HCT116 (cell line): ENCODE measurements at regions not wholly inside any gene's neighbourhood (a gene's known extent, or its start where the extent isn't known, plus 50 kb on each side); places are given as distances from the start of the nearest gene placed in this dataset.
"Not testable (repeated sequence)": the region's sequence is repeated elsewhere in the genome, so short reads cannot be mapped to it uniquely, and the experiment has no call there.

Experiments used
- ATAC-seq: fragments of 200-7000 bp; cut with Tn5 transposase; 2 replicates; pipeline ENCODE4 v1.9.1; 2020; ENCODE audit warnings: mild to moderate bottlenecking, moderate library complexity
- BruUV-seq: library from RNA; stranded (reverse); fragments of 400-500 nt; replicated peaks from 2 replicates; lab custom pipeline; 2021; lab: Mats Ljungman, UMichigan
- CTCF ChIA-PET: fragments of 300-600 bp; sonication (Branson Sonifier 250); formaldehyde crosslinking; loops from one replicate; lab custom pipeline; 2021; ENCODE audit warnings: antibody characterized with exemption; lab: Charles Lee
- POLR2A ChIA-PET: fragments of 300-600, 350-600 bp; sonication (Branson Sonifier 250); formaldehyde crosslinking; loops from one replicate; lab custom pipeline; 2021; ENCODE audit warnings: antibody characterized with exemption; lab: Charles Lee
- RAD21 ChIA-PET, 2 experiments: fragments of 300-600 bp; sonication (Branson Sonifier 250); formaldehyde crosslinking; loops; one replicate each; lab custom pipeline; 2023; ENCODE audit warnings: low total read pairs in 2 of 2; ENCODE audit not compliant: uncharacterized antibody in 2 of 2, unreplicated experiment in 2 of 2, low non-redundant PET in 1 of 2; lab: Charles Lee
- DNase-seq: peaks from one replicate; pipeline ENCODE4 v3.0.0-alpha.2; 2010; ENCODE audit warnings: low read depth, low spot score
- H2AFZ ChIP-seq: fragments of 200-600 bp; shearing (Covaris generic), sonication (generic); 2 replicates; pipeline ENCODE4 v1.6.1; 2017; ENCODE audit warnings: low read depth, mixed run types, mixed read lengths, antibody characterized with exemption, low read length; ENCODE audit not compliant: poor library complexity, severe bottlenecking
- H3K27ac ChIP-seq: 2 replicates; pipeline ENCODE4 v1.5.1; 2012; ENCODE audit warnings: low read depth, low read length
- H3K27me3 ChIP-seq: fragments of 200-600 bp; sonication (generic); 2 replicates; pipeline ENCODE4 v1.6.1; 2016; ENCODE audit warnings: mixed run types, low read length, mixed read lengths; ENCODE audit not compliant: insufficient read depth
- H3K36me3 ChIP-seq, 2 experiments: fragments of 200-500 bp in 1 of 2; fragments of 200-600 bp in 1 of 2; sonication (Bioruptor generic) in 1 of 2; sonication (generic) in 1 of 2; 2 replicates each; pipeline versions ENCODE4 v1.5.1 to v1.6.1; 2014 to 2016; ENCODE audit warnings: low read length in 2 of 2, inconsistent platforms in 1 of 2, mixed read lengths in 1 of 2, mixed run types in 1 of 2; ENCODE audit not compliant: insufficient read depth in 2 of 2, control insufficient read depth in 1 of 2
- H3K4me1 ChIP-seq, 2 experiments: fragments of 200-600 bp in 1 of 2; sonication (generic) in 1 of 2; 2 replicates each; pipeline versions ENCODE4 v1.5.1 to v1.6.1; 2012 to 2017; ENCODE audit warnings: low read length in 2 of 2, inconsistent platforms in 1 of 2, mild to moderate bottlenecking in 1 of 2, mixed read lengths in 1 of 2, mixed run types in 1 of 2, moderate library complexity in 1 of 2; ENCODE audit not compliant: insufficient read depth in 2 of 2, control insufficient read depth in 1 of 2
- H3K4me2 ChIP-seq: fragments of 200-600 bp; sonication (generic); 2 replicates; pipeline ENCODE4 v1.6.1; 2017; ENCODE audit warnings: mixed run types, low read length, mixed read lengths
- H3K4me3 ChIP-seq, 2 experiments: fragments of 200-600 bp in 1 of 2; sonication (generic) in 1 of 2; replicated peaks in 1 of 2; 2 replicates each; pipeline ENCODE4 v1.5.1; 2011 to 2016; ENCODE audit warnings: low read length in 2 of 2, control low read depth in 1 of 2, low read depth in 1 of 2, mild to moderate bottlenecking in 1 of 2, mixed read lengths in 1 of 2, mixed run types in 1 of 2
- H3K79me2 ChIP-seq: fragments of 200-600 bp; sonication (generic); 2 replicates; pipeline ENCODE4 v1.6.1; 2017; ENCODE audit warnings: mild to moderate bottlenecking, mixed run types, low read length, moderate library complexity, mixed read lengths; ENCODE audit not compliant: insufficient read depth
- H3K9ac ChIP-seq: fragments of 200-600 bp; sonication (generic); 2 replicates; pipeline ENCODE4 v1.6.1; 2016; ENCODE audit warnings: low read length, mixed read lengths
- H3K9me2 ChIP-seq: fragments of 200-600 bp; sonication (generic), shearing (Covaris generic); 2 replicates; pipeline ENCODE4 v1.6.1; 2017; ENCODE audit warnings: mixed run types, mild to moderate bottlenecking, moderate library complexity; ENCODE audit not compliant: insufficient read depth
- H3K9me3 ChIP-seq, 2 experiments: fragments of 200-500 bp in 1 of 2; fragments of 200-600 bp in 1 of 2; sonication (Bioruptor generic) in 1 of 2; sonication (generic) in 1 of 2; 2 replicates each; pipeline ENCODE4 v1.6.1; 2014 to 2017; ENCODE audit warnings: low read length in 2 of 2, mixed read lengths in 2 of 2, inconsistent platforms in 1 of 2, low read depth in 1 of 2, mild to moderate bottlenecking in 1 of 2, mixed run types in 1 of 2, moderate library complexity in 1 of 2; ENCODE audit not compliant: control insufficient read depth in 1 of 2, insufficient read depth in 1 of 2
- H4K20me1 ChIP-seq: fragments of 200-600 bp; sonication (generic), shearing (Covaris generic); 2 replicates; pipeline ENCODE4 v1.6.1; 2017; ENCODE audit warnings: mixed run types, mild to moderate bottlenecking, moderate library complexity; ENCODE audit not compliant: insufficient read depth
- CBX3 ChIP-seq: IDR thresholded peaks from 2 replicates; pipeline ENCODE4 v1.6.1; 2012; ENCODE audit warnings: low read depth
- CEBPB ChIP-seq: IDR thresholded peaks from 2 replicates; pipeline ENCODE4 v1.6.1; 2012; ENCODE audit warnings: low read depth
- EGR1 ChIP-seq: IDR thresholded peaks from 2 replicates; pipeline ENCODE4 v1.6.1; 2012; ENCODE audit warnings: low read depth
- EZH2 ChIP-seq: fragments of 200-600 bp; sonication (generic); IDR thresholded peaks from 2 replicates; pipeline ENCODE4 v1.6.1; 2017; ENCODE audit warnings: antibody characterized with exemption, mixed run types
- EZH2phosphoT487 ChIP-seq: fragments of 200-600 bp; IDR thresholded peaks from 2 replicates; pipeline ENCODE4 v1.6.1; 2018; ENCODE audit warnings: antibody characterized with exemption, borderline replicate concordance
- JUND ChIP-seq: IDR thresholded peaks from 2 replicates; pipeline ENCODE4 v1.6.1; 2012
- POLR2AphosphoS5 ChIP-seq: IDR thresholded peaks from 2 replicates; pipeline ENCODE4 v1.6.1; 2011; ENCODE audit warnings: mild to moderate bottlenecking, low read depth, low read length, moderate library complexity
- RAD21 ChIP-seq: IDR thresholded peaks from 2 replicates; pipeline ENCODE4 v1.6.1; 2012; ENCODE audit warnings: low read depth, mild to moderate bottlenecking
- SIN3A ChIP-seq: IDR thresholded peaks from 2 replicates; pipeline ENCODE4 v1.6.1; 2012; ENCODE audit warnings: low read depth
- SP1 ChIP-seq: IDR thresholded peaks from 2 replicates; pipeline ENCODE4 v1.6.1; 2012; ENCODE audit warnings: low read depth
- YY1 ChIP-seq: IDR thresholded peaks from 2 replicates; pipeline ENCODE4 v1.6.1; 2011; ENCODE audit warnings: low read length, low read depth, moderate library complexity, mild to moderate bottlenecking; ENCODE audit not compliant: insufficient replicate concordance; ENCODE audit errors: extremely low read depth
- ZFX ChIP-seq: fragments of 450-650 bp; IDR thresholded peaks from 2 replicates; pipeline ENCODE4 v1.6.1; 2017
- intact Hi-C: fragments of 100-400 bp; cut with micrococcal nuclease; formaldehyde crosslinking; loops from 2 replicates; pipeline ENCODE4 v1.10.0; 2022
- TF ChIP-seq, protein P1 (sequence below), 3 experiments: fragments of 200-600 bp in 1 of 3; sonication (generic) in 1 of 3; IDR thresholded peaks in 2 of 3; conservative IDR thresholded peaks in 1 of 3; 2 replicates each; pipeline ENCODE4 v1.5.1; 2012 to 2017; ENCODE audit warnings: low read depth in 2 of 3, low read length in 2 of 3, antibody characterized with exemption in 1 of 3, borderline replicate concordance in 1 of 3, control low read depth in 1 of 3, mild to moderate bottlenecking in 1 of 3, mixed read lengths in 1 of 3, mixed run types in 1 of 3, moderate library complexity in 1 of 3; ENCODE audit not compliant: insufficient read depth in 1 of 3
- TF ChIP-seq, protein P2 (sequence below): IDR thresholded peaks from 2 replicates; pipeline ENCODE4 v1.6.1; 2012

DNA sequence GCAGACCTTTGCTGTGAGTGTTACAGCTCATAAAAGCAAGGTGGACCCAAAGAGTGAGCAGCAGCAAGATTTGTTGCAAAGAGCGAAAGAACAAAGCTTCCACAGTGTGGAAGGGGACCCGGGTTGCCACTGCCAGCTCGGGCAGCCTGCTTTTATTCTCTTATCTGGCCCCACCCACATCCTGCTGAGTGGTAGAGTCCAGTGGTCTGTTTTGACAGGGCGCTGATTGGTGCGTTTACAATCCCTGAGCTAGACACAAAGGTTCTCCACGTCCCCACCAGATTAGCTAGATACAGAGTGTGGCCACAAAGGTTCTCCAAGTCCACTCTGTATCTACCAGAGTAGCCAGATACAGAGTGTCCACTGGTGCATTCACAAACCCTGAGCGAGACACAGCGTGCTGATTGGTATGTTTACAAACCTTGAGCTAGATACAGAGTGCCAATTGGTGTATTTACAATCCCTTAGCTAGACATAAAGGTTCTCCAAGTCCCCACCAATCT lies 86.2 kb upstream of the C15orf39 start:
- H3K4me3 ChIP-seq, CTCF ChIA-PET, H3K27ac ChIP-seq, H3K9ac ChIP-seq, H3K79me2 ChIP-seq, POLR2A ChIA-PET, H3K9me2 ChIP-seq, H2AFZ ChIP-seq, H3K9me3 ChIP-seq, H3K27me3 ChIP-seq, H3K4me2 ChIP-seq, BruUV-seq, intact Hi-C loops, RAD21 ChIA-PET, DNase-seq, H3K36me3 ChIP-seq, H4K20me1 ChIP-seq, H3K4me1 ChIP-seq, ATAC-seq: not testable (repeated sequence)

DNA sequence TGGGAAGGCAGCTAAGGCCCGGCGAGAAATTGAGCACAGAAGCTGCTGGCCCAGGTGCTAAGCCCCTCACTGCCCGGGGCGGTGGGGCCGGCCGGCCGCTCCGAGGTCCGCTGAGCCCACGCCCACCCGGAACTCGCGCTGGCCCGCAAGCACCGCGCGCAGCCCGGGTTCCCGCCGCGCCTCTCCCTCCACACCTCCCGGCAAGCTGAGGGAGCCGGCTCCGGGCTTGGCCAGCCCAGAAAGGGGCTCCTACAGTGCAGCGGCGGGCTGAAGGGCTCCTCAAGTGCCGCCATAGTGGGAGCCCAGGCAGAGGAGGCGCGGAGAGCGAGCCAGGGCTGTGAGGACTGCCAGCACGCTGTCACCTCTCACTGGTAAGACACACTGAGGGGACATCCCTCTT lies 85.5 kb upstream of the C15orf39 start:
- H3K4me2 ChIP-seq, H3K4me3 ChIP-seq, H3K9ac ChIP-seq, POLR2A ChIA-PET, ATAC-seq, H2AFZ ChIP-seq, intact Hi-C loops, H3K36me3 ChIP-seq, BruUV-seq, H3K9me3 ChIP-seq, H3K79me2 ChIP-seq, H3K9me2 ChIP-seq, H3K27me3 ChIP-seq, RAD21 ChIA-PET, DNase-seq, CTCF ChIA-PET, H4K20me1 ChIP-seq, H3K27ac ChIP-seq, H3K4me1 ChIP-seq: not testable (repeated sequence)

DNA sequence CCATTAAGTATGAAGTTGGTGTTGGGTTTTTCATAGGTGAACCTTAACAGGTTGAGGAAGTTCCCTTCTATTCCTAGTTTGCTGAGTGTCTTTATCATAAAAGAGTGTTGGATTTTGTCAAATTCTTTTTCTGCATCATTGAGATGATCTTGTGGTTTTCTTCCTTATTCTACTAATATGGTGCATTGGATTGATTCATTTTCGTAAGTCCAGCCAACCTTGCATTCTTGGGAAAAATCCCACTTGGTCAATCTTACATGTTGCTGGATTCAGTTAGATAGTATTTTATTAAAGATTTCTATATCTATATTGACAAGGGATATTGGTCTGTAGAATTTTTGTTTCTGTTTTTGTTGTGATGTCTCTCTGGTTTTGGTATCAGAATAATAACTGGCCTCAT lies 83.7 kb upstream of the C15orf39 start:
- POLR2A ChIA-PET, result no interaction called here
- CTCF ChIA-PET, result no interaction called here
- BruUV-seq, result no TSS peak

More for the DNA sequence above, 83.7 kb upstream of the C15orf39 start:
- intact Hi-C loops, result no loop called here
- TF ChIP-seq SP1 (no peak), CBX3 (no peak), RAD21 (no peak), EZH2 (no peak), POLR2AphosphoS5 (no peak), EGR1 (no peak), YY1 (no peak), ZFX (no peak), EZH2phosphoT487 (no peak), SIN3A (no peak), JUND (no peak), CEBPB (no peak)
- TF ChIP-seq, protein P1, sequence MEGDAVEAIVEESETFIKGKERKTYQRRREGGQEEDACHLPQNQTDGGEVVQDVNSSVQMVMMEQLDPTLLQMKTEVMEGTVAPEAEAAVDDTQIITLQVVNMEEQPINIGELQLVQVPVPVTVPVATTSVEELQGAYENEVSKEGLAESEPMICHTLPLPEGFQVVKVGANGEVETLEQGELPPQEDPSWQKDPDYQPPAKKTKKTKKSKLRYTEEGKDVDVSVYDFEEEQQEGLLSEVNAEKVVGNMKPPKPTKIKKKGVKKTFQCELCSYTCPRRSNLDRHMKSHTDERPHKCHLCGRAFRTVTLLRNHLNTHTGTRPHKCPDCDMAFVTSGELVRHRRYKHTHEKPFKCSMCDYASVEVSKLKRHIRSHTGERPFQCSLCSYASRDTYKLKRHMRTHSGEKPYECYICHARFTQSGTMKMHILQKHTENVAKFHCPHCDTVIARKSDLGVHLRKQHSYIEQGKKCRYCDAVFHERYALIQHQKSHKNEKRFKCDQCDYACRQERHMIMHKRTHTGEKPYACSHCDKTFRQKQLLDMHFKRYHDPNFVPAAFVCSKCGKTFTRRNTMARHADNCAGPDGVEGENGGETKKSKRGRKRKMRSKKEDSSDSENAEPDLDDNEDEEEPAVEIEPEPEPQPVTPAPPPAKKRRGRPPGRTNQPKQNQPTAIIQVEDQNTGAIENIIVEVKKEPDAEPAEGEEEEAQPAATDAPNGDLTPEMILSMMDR (IDR thresholded peaks at IDR 0.05 in 2 of 3, conservative IDR thresholded peaks at IDR 0.05 in 1 of 3; ENCODE audit: borderline replicate concordance in 1 of 3, insufficient read depth in 1 of 3, low read depth in 2 of 3, low read length in 2 of 3), result no peak
- TF ChIP-seq, protein P2, sequence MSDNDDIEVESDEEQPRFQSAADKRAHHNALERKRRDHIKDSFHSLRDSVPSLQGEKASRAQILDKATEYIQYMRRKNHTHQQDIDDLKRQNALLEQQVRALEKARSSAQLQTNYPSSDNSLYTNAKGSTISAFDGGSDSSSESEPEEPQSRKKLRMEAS, result no peak
- peaks cover 0 to 5% of the 10 kb centered on the region in 2 experiments; a peak in 2 of 4 replicates for H3K9me3 ChIP-seq
- RAD21 ChIA-PET, result no interaction called here
- no peak overlapping the region for H3K27ac ChIP-seq
- DNase-seq (no peak), ATAC-seq (no peak)
- H3K4me2 ChIP-seq, result no peak overlapping the region
- H4K20me1 ChIP-seq, result no peaks in the 10 kb centered on the region
- H3K4me3 ChIP-seq, result no peak overlapping the region
- H2AFZ ChIP-seq, result no peak overlapping the region
- H3K36me3 ChIP-seq, result no peaks in the 10 kb centered on the region
- H3K9me2 ChIP-seq, result no peaks in the 10 kb centered on the region
- no peak overlapping the region for H3K9ac ChIP-seq
- peaks cover 4 to 6% of the 10 kb centered on the region in 2 experiments; a peak in 3 of 4 replicates for H3K4me1 ChIP-seq
- no peaks in the 10 kb centered on the region for H3K27me3 ChIP-seq
- H3K79me2 ChIP-seq, result no peaks in the 10 kb centered on the region
